Femur (tissue), 1 donor: ENCODE measurements at regions not wholly inside any gene's neighbourhood (a gene's known extent, or its start where the extent isn't known, plus 50 kb on each side); places are given as distances from the start of the nearest gene placed in this dataset.
A peak's percentile ranks its signal among the peaks of the same experiment; 100 is the strongest.
"Not testable (repeated sequence)": the region's sequence is repeated elsewhere in the genome, so short reads cannot be mapped to it uniquely, and the experiment has no call there.

Experiments
- DNase-seq: peaks from one replicate; pipeline ENCODE4 v3.0.0-alpha.2; 2017

DNA sequence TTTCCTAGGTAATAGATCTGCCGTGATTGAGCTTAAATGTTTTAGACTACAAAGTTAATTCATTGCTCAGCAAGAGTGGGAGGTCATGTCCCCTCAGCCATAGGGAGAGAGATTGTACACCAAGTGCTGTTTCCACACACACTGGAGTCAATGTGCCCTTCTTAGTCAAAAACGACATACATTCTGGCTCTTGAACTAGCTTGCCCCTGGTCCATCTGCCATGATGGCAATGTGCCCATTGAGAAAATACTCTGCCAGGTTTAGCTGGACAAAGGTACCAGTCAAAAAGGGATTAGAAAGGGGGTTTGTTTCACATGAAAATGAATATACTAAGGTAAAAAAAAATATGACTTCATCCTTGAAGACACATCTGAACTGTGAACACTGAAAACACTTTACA lies 377.1 kb upstream of the ADGRL3 start:
- no peak for DNase-seq

DNA sequence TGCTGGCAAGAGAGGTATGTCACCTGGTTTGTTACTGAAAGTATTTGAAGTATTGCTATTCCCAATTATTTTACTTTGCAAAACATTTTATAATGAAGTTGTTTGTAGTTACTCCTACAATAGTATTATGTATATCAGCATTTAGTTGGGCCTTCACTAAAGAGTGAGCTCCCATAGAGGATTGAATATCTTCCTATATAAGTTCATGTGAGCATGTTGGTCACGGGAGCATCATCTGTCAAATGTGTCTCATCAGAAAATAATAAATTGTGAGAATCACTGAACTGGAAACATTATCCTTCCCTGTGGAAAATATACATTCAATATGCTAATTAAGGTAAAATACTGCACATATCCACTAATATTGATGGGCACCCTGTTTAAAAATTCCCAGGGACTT lies 360.1 kb upstream of the ADGRL3 start:
- DNase-seq = no peak

DNA sequence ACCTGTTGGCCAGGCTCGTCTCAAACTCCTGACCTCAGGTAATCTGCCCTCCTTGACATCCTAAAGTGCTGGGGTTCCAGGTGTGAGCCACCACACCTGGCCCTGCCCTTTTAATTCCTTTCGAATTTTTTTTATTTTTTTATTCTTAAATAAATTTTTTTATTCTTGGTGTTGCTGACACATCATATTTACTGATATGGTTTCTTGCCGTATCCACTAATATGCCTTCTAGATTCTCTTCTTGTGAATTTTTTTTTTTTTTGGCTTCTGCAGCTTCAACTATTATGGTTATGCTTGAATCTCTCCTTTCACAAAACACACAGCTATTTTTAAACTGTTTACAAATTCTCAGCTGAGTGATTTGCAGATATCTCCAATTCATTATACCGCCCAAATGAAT lies 353.4 kb upstream of the ADGRL3 start:
- no peak for DNase-seq

DNA sequence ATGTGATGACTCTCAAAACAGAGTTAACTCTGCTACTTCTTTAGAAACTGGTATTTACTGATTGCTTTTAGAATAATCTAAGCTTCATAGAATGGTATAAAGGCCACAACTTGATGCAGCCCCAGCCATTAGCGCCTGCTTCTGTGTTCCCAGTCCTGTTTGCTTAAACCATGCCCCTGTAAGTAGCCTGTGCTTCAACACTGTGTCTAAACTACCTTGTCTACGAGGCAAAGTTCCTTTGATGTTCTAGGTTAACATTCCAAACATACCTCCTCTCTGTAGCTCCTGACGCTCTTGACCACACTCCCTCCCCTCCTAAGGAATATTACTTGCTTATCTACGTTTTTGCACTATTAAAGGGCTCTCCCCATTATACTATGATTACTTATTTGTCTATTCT lies 352.5 kb upstream of the ADGRL3 start:
- no peak for DNase-seq

DNA sequence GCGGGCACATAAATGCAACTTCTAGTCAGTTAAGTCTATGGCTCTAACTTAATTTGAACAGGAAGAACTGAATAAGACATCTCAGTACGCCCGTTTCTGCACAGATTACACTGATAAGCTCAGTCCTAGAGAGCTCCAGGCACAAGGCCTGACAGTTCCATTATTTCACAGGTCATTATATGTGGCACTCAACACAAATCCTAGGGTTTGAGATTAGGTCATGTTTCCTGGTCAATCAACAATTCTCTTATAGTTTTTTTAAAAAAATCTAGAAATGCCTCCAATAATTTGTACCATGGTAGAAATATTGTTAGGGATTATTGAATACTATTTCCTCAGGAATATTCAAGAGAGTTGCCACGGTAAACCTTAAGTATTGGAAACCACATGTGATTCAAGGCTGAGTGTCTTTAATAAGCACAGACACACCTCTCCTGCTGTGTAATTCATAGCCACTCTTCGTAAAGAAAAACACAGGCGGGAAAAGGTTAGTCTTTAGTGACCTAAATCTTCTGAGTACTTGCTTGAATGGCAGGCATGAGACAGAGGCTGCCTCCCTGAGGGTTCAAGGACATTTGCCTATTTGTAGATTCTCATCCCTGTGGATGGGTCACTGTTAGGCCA lies 342.9 kb upstream of the ADGRL3 start:
- DNase-seq = no peak

DNA sequence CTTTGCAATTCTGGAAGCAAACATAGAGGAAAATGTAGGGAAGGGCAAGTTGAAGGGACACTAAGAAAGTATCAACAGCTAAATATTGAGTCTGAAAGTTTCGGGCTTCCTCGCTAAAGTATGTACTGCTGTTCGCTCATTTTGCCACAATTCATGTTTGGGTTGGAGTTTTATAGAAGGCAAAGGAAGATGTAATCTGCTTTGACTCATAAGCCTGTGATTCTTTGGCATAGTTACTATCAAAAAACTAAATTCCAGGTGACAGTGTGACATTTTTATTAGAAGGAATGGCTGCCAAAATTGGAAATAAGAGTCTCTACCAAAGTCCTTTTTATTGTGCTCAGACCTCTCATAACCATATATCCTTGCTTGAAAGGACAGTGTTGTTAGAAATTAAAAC lies 336.7 kb upstream of the ADGRL3 start:
- no peak for DNase-seq

DNA sequence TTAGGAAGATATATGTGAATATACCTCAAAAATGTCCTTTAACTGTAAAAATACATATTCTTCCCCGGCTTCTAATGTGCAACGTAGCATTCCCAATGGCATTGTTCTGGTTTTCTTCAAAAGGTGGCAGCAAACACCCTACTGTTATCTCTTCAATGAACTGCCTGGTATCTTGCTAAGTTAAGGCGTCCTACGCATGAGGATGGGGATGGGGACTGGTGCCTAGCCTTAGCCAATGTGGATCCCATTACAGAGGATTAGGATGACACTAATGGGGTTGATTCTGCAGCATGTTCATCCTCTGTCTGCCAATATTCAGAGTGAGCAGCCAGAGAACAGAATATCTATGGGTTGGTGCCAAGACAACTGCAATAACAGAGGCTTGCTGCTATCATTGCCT lies 334.9 kb upstream of the ADGRL3 start:
- peak; percentile 27 for DNase-seq

DNA sequence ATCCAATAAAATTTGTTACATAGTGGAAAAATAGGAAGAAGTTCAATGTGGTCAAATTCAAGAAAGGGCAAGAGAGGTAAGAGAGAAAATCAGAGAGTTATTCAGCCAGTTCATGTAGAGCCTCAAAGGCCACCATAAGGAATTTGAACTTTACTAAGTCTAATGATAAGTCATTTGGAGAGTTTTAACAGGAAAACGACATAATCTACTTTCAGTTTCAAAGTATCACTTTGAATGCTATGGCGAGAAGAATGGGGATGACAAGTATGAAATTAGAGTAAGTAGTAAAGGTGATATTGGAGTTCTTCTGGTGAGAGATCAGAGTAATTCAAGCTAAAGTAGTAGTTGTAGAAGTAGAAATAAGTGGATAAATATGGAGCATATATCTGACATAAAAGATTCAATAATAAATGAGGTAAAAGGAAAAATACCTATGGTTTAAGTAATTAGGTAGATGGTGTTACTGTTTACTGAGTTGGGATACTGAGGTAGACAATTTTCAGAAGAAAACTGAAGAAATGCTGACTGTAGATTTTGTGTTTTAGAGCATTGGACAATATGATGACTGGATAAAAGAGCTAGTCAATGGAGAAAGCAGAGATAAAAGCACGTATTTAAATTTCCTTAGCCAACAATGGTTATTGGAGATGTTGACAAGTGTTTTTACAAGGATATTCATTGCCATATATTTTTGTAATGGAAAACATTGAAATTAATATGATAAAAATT lies 331.7 kb upstream of the ADGRL3 start:
- no peak for DNase-seq

DNA sequence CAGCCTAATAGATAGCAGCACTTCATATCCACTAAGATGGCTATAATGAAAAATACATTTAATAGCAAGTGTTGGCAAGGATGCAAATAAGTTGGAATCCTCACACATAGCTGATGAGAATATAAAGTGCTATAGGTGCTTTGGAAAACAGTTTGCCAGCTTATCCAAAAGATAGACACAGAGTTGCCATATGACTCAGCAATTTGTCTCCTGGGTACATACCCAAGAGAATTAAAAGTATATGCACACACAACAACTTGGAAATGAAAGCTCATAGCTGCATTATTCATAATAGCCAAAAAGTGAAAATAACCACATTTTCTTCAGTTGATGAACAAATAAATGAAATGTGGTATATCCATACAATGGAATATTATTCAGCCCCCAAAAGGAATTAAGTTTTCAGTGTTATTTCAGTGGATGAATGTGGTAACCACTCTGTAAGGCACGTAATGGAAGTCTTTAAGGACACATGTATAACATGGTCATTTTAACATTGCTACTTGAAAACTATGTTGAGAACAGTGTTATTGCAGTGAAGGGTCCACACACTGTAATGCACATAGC lies 320.9 kb upstream of the ADGRL3 start:
- DNase-seq = no peak

DNA sequence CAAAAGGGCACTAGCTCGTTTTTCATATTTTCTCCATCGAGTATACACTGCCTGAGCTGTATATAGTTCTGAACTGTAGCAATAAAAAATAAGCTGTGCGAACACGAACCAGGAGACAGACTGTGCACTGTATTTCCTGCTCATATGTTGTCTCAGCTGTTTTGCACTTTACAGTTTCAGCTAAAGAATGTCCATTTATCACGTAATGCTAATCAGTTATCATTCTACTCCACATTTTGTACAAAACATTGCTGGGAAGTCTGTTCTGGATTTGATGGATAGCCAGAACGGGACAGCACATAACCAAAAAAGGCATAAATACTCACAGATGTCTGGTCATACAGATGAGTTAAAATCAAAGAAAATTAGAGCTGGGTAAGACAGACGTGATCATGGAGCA lies 315.5 kb upstream of the ADGRL3 start:
- no peak for DNase-seq

DNA sequence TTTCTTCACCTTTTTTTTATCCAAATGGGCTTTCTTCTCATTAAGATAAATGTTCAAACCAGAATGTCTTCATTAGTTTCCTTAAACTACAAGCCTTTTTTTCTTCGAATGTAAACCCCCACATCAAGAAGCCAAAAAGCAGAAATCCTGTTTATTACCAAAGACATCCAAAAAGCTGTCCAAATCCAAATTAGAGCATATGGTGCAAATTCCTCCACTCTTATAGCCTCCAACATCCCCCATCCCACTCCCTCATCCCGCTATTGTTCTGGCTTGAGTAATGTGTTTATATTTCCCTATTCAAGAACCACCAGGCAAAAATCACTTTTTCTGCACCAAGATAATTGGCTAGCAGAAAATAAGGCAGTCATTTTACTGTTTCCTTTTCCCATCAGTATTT lies 315.1 kb upstream of the ADGRL3 start:
- no peak for DNase-seq

DNA sequence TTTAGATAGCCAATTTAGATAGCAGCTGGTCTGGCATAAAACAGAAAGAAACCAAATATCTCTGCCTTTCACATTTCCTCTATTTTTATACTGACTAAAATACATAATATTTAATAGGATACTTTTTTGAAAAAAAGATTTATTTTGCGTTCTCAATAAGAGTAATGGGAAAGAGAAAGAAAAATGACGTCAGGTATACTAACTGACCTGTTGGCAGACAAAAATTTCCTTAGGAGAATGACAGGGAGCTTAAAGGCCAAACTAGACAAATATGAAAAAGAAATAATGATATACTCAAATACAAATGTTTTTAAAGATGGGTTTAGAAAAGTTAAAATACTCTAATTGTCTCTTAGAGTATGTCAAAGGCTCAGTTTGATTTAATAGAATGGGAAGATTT lies 309.4 kb upstream of the ADGRL3 start:
- no peak for DNase-seq

DNA sequence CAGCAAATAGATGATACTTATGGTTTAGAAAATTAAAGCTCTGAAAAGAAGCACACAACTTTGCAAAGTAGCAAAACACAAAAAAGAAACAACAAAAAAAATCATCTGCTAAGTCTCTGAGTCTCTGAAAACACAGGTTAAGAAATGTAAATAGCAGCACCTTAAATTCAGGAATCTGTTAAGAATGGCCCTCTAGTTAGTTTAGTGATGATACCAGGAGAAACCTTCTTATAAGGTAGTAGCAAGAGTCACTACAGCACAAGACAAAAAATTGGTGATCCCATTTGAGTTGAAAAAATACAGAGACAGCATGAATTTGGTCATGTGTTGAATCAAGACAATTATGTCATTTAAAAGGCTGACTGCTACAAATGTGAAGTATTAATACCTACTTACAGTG lies 308.2 kb upstream of the ADGRL3 start:
- no peak for DNase-seq

DNA sequence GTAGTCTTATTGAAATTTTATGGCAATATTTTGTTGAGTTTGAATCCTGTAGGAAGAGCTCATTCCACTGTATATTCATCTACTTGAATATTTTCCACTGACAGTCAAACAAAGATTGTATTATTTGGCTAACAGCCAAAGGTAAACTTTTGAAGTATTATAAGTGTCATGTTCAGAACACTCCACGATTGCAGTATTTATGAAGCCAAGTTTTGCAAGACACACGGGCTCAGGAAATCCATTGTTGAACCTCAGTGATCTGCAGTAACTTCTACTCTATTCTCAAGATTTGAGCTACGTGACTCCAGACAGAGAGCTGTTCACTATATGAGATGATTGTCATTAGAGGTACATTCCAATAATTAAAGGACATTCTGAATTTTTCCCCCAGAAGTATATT lies 302.7 kb upstream of the ADGRL3 start:
- no peak for DNase-seq

DNA sequence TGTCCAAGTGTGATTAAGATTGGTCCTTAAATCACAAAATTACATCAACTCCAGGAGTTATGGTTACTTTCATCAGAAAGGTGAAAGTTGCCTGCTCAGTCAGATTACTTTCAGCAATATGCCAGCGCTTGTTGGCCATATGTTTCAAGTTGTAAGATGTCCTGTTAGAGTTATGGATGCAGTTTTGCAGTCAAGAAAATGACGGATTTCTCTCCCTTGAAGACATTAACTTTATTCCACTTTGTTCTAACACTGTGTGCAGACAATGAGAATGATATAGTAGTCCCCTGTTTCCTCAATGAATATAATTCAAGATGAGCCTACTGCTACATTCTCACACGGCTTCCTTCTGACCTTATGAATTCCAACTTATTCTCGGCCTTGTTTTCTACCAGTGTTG lies 295.0 kb upstream of the ADGRL3 start:
- DNase-seq = no peak

DNA sequence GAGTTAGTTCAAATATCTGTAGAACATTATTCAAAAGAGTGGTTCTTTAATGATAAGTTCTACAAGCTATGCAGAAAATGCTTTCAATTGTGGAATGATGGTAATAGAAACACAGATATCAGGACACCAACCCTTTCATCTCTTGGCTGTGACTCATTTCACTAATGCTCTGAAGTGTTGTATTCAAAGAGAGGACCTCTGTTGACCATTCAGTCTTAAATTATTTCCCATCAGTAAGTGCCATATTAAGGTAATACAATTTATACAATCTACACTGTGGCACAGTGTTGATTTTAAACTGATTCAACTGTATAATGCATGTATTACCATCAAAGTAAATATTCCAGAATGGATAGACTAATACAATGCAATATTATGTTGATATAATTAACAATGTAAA lies 289.0 kb upstream of the ADGRL3 start:
- DNase-seq = no peak

DNA sequence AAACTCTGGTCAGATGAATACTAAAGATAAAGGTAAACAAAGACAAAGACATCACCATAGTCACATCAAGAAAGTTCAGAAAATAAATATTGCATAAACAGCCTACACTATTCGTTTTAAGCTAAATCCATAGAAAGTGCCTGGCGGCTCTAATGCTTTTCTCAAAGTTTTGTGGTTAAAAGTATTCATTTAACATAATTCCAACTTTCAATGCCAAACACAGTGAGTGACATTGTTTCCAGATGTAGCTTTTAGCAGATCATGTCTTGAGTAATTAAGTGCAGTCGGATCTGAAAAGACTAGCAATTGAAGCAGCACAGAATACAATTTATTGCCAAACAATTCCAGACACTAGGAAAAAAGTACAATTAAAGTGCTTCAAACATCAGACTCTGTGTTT lies 287.1 kb upstream of the ADGRL3 start:
- DNase-seq = no peak

DNA sequence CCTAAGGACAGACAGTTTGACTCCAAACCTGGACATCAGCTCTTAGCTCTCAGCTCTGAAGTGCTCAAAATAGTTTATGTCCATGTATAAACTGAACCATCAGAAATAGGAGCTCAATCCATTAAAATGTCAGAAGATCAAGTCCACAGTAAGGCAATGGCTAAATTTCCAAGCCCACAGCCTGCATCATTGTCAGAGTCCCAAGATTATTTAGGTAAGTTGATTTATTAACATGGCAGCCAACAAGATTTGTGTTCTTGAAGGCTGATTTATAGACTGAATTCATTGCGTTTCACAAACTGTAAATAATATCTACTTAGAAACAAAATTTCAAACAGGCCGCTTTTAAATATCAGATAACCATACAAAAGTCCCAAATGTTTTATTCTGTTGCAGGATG lies 286.5 kb upstream of the ADGRL3 start:
- DNase-seq = no peak

DNA sequence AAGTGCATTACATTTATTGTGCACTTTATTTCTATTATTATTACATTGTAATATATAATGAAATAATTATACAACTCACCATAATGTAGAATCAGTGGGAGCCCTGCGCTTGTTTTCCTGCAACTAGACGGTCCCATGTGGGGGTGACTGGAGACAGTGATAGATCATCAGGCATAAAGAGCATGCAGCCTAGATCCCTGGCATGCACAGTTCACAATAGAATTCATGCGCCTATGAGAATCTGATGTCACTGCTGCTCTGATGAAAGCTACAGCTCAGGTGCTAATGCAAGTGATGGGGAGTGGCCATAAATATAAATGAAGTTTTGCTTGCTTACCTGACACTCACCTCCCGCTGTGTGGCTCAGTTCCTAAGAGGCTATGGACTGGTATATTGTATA lies 278.4 kb upstream of the ADGRL3 start:
- not testable (repeated sequence) for DNase-seq

DNA sequence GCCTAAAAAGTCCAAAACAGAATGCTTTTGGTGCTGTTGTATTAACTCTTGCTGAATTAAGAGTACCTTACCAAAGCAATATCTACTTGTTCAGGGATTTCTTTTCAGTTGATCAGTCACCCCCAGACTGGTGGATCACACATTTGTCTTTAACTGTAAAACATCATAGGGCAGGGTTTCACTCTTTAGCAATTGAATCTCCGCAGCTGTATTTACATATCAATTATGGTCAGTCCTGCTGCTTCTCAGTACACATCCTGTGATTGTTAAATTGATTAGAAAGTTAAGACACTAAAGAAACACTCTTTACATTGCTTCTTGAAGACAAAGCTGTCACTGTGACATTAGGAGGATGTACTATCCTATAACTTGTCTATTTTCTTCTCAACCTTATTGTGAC lies 277.1 kb upstream of the ADGRL3 start:
- no peak for DNase-seq

DNA sequence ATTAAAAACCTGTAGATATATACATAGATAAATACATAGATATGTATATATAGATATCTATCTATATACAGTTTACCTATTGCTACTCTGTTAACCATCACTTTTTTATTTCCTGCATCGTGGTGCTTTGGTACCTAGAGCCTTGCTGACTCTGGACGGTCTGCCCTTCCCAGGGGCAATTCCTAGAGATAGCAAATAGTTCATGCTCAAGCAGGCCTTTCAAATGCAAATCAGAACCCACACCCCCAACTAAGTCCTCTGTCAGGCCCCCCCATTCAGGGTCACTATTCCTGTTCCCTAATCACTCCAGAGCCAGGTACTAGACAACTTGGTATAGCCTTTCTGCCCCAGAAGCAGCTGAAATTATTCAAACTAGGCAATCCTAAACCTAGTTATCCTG lies 273.5 kb upstream of the ADGRL3 start:
- no peak for DNase-seq

DNA sequence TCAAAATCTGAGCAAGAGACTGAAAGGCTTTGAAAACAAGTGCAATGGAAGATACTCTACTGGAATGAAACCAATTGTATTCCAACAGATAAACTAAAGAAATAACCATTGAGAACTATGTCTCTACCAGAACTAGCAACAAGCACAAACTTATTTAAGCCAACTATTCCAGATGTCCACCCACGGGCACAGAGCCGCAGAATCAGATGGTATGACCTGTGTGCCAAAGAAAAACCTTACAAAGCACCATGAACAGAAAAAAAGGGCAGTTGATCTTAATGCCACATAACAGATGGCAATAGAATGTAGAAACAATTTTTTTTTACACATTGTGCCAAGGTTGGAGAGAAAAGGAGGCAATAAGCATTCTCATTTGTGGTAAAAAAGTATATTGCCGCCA lies 269.3 kb upstream of the ADGRL3 start:
- DNase-seq = no peak

DNA sequence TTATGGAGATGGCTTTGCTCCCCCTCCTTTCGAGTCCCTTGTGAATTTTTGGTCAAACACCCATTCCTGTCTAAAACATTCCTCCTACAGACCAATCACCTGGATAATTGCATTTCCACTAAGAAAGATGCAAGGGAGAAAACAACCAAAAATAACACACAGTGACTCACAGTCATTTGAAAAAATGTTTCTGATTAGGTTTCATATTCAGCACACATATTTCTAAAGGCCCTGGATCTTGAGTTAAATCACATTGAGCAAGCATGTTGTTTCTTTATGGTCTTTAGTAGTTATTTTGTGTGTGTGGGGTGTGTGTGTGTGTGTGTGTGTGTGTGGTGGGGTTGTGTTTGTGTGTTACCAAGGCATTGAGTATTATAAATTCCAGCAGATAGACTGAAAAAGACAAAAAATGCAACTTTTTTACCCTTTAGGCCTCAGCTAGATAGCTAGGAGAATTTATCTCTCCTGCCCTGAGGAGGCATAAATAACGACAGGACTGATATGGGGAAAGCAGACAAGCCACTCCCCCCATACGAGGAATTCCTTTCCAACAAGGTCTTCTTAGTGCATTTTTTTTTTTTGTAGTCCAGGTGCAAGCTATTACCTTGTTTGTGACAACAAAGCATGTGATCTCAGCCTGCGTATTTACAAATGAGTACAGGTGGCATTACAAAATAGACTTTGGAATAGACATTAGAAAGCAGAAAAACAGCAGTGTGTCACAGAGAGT lies 265.4 kb upstream of the ADGRL3 start:
- DNase-seq = no peak

DNA sequence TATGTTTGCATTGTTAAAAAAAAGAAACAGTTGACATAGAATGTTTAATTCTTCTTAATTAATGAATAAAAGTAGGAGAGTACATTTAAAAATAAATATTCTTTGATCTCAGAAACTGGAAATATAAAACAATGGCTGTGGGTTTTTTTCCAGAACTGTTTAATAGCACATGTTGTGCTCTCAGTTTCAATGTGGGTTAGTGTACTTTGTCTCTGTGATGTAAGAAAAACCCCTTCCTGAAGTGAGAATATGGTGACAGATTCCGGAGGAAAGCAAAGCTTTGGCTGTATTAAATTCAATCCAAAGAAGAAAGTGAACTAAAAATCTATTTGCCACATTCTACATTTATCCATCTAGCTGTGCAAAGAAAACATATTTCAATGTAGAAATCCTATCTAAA lies 261.9 kb upstream of the ADGRL3 start:
- DNase-seq = no peak
